ENCODE measurements at regions not wholly inside any gene's neighbourhood (a gene's known extent, or its start where the extent isn't known, plus 50 kb on each side); places are given as distances from the start of the nearest gene placed in this dataset.

GRCh38 chr12:3998968-3999792 lies 126.0 kb upstream of the PARP11 start:
- TF ChIP-seq GABPA (IDR thresholded peaks at IDR 0.05; ENCODE audit: low read depth) (no peak), SP1 (IDR thresholded peaks at IDR 0.05; ENCODE audit: low read depth, low read length) (no peak)
